OCI-LY7 (cell line): ENCODE measurements at regions not wholly inside any gene's neighbourhood (a gene's known extent, or its start where the extent isn't known, plus 50 kb on each side); places are given as distances from the start of the nearest gene placed in this dataset.

Source experiments
- BruUV-seq: library from RNA; stranded (reverse); fragments of 400-500 nt; replicated peaks from 2 replicates; lab custom pipeline; 2021; lab: Mats Ljungman, UMichigan
- CTCF ChIA-PET: fragments of 300-600 bp; sonication (Branson Sonifier 250); formaldehyde crosslinking; loops from one replicate; lab custom pipeline; 2022; ENCODE audit warnings: antibody characterized with exemption; ENCODE audit not compliant: unreplicated experiment; lab: Charles Lee
- POLR2A ChIA-PET: fragments of 300-600 bp; sonication (Branson Sonifier 250); formaldehyde crosslinking; loops from one replicate; lab custom pipeline; 2022; ENCODE audit warnings: antibody characterized with exemption; lab: Charles Lee
- DNase-seq: peaks from one replicate; pipeline ENCODE4 v3.0.0-alpha.2; 2015; ENCODE audit warnings: low spot score
- H2AFZ ChIP-seq: fragments of 200-600 bp; sonication (generic), shearing (Covaris generic); 2 replicates; pipeline ENCODE4 v1.6.1; 2014; ENCODE audit warnings: mild to moderate bottlenecking, antibody characterized with exemption, low read length, moderate library complexity
- H3K27ac ChIP-seq: fragments of 200-600 bp; sonication (generic); 2 replicates; pipeline ENCODE4 v1.5.1; 2014; ENCODE audit warnings: mixed run types, low read depth, mild to moderate bottlenecking, moderate library complexity, low read length, inconsistent platforms; ENCODE audit not compliant: poor library complexity, severe bottlenecking
- H3K36me3 ChIP-seq: fragments of 200-600 bp; sonication (generic); 2 replicates; pipeline ENCODE4 v1.6.1; 2014; ENCODE audit warnings: mild to moderate bottlenecking, antibody characterized with exemption, low read length, moderate library complexity, mixed read lengths; ENCODE audit not compliant: insufficient read depth
- H3K4me1 ChIP-seq: fragments of 200-600 bp; sonication (generic); 2 replicates; pipeline ENCODE4 v1.5.1; 2014; ENCODE audit warnings: mild to moderate bottlenecking, low read length; ENCODE audit not compliant: insufficient read depth, poor library complexity, severe bottlenecking
- H3K4me2 ChIP-seq: fragments of 200-600 bp; sonication (generic); 2 replicates; pipeline ENCODE4 v1.6.1; 2014; ENCODE audit warnings: mild to moderate bottlenecking, low read length
- H3K4me3 ChIP-seq: fragments of 200-600 bp; sonication (generic); 2 replicates; pipeline ENCODE4 v1.5.1; 2014; ENCODE audit warnings: mild to moderate bottlenecking, low read depth, low read length; ENCODE audit not compliant: poor library complexity, severe bottlenecking
- H3K79me2 ChIP-seq: fragments of 200-600 bp; sonication (generic); 2 replicates; pipeline ENCODE4 v1.6.1; 2016; ENCODE audit warnings: low read depth, mild to moderate bottlenecking, low read length, moderate library complexity, mixed read lengths; ENCODE audit not compliant: insufficient read depth
- H3K9me2 ChIP-seq: fragments of 200-600 bp; sonication (generic); 2 replicates; pipeline ENCODE4 v1.6.1; 2016; ENCODE audit warnings: mild to moderate bottlenecking, low read length, mixed read lengths; ENCODE audit not compliant: insufficient read depth
- H3K9me3 ChIP-seq: fragments of 200-600 bp; sonication (generic); 2 replicates; pipeline ENCODE4 v1.6.1; 2014; ENCODE audit warnings: mild to moderate bottlenecking, mixed run types, low read length, mixed read lengths
- H4K20me1 ChIP-seq: fragments of 200-600 bp; sonication (generic); 2 replicates; pipeline ENCODE4 v1.6.1; 2014; ENCODE audit warnings: mild to moderate bottlenecking, antibody characterized with exemption, low read length, moderate library complexity, mixed read lengths; ENCODE audit not compliant: insufficient read depth
- CTCF ChIP-seq: fragments of 200-600 bp; sonication (generic); conservative IDR thresholded peaks from 2 replicates; pipeline ENCODE4 v1.5.1; 2014; ENCODE audit warnings: mild to moderate bottlenecking, antibody characterized with exemption, low read length, moderate library complexity, mixed read lengths
- EZH2phosphoT487 ChIP-seq: fragments of 200-600 bp; sonication (generic); IDR thresholded peaks from 2 replicates; pipeline ENCODE4 v1.6.1; 2018; ENCODE audit warnings: low read depth, borderline replicate concordance, mild to moderate bottlenecking, mixed run types, antibody characterized with exemption, low read length, moderate library complexity, mixed read lengths
- intact Hi-C: fragments of 100-400 bp; cut with micrococcal nuclease; formaldehyde crosslinking; loops from one replicate; pipeline ENCODE4 v1.10.0; 2022; ENCODE audit not compliant: unreplicated experiment

GRCh38 chr12:131402781-131403396 is 308.0 kb upstream of the SFSWAP start:
- H3K27ac ChIP-seq = no peak overlapping the region
- ChIA-PET CTCF (interaction anchor here (0.5 kb wide), 1 partner anchor 1640 kb away, joined by 4 read pairs; no protein-coding TSS in a partner anchor), POLR2A (no interaction called here)
- no peaks in the 10 kb centered on the region for H4K20me1 ChIP-seq
- TF ChIP-seq CTCF = no peak
- TF ChIP-seq EZH2phosphoT487 = no peak
- H3K9me3 ChIP-seq = peaks cover 2% of the 10 kb centered on the region; the same call in 1 of the 2 replicates
- no peak overlapping the region for H2AFZ ChIP-seq
- H3K4me2 ChIP-seq = no peak overlapping the region
- no TSS peak for BruUV-seq
- no peaks in the 10 kb centered on the region for H3K36me3 ChIP-seq
- no peaks in the 10 kb centered on the region for H3K9me2 ChIP-seq
- H3K4me1 ChIP-seq = no peaks in the 10 kb centered on the region
- intact Hi-C loops = no loop called here
- no peak overlapping the region for H3K4me3 ChIP-seq
- H3K79me2 ChIP-seq = no peaks in the 10 kb centered on the region
- no peak for DNase-seq

GRCh38 chr12:131403676-131404075 is 307.2 kb upstream of the SFSWAP start:
- Histone ChIP-seq H2AFZ (no peak overlapping the region), H3K9me3 (no peaks in the 10 kb centered on the region), H3K27ac (no peak overlapping the region), H3K9me2 (no peaks in the 10 kb centered on the region), H3K36me3 (no peaks in the 10 kb centered on the region), H4K20me1 (no peaks in the 10 kb centered on the region), H3K79me2 (no peaks in the 10 kb centered on the region), H3K4me3 (no peak overlapping the region), H3K4me2 (no peak overlapping the region), H3K4me1 (no peaks in the 10 kb centered on the region)
- POLR2A ChIA-PET = no interaction called here
- intact Hi-C loops = no loop called here
- no peak for DNase-seq
- BruUV-seq = no TSS peak
- CTCF ChIA-PET = no interaction called here
- TF ChIP-seq EZH2phosphoT487 (no peak), CTCF (no peak)

- no peak overlapping the region for H3K4me2 ChIP-seq
- TF ChIP-seq EZH2phosphoT487 = no peak
- no peak for TF ChIP-seq CTCF
- intact Hi-C loops = no loop called here
- no peaks in the 10 kb centered on the region for H4K20me1 ChIP-seq
- no peaks in the 10 kb centered on the region for H3K4me1 ChIP-seq
- H3K79me2 ChIP-seq = no peaks in the 10 kb centered on the region
- no peaks in the 10 kb centered on the region for H3K9me3 ChIP-seq
- no TSS peak for BruUV-seq
- no peaks in the 10 kb centered on the region for H3K36me3 ChIP-seq
- no peak overlapping the region for H2AFZ ChIP-seq
- H3K4me3 ChIP-seq = no peak overlapping the region
- H3K27ac ChIP-seq = no peak overlapping the region
- H3K9me2 ChIP-seq = no peaks in the 10 kb centered on the region
- no peak for DNase-seq
- ChIA-PET CTCF (no interaction called here), POLR2A (no interaction called here)
These were observed 306.2 kb upstream of the SFSWAP start for GRCh38 chr12:131404705-131405104.
